ENCODE measurements at regions not wholly inside any gene's neighbourhood (a gene's known extent, or its start where the extent isn't known, plus 50 kb on each side); places are given as distances from the start of the nearest gene placed in this dataset.
A peak's percentile ranks its signal among the peaks of the same experiment; 100 is the strongest.
"Not testable (repeated sequence)": the region's sequence is repeated elsewhere in the genome, so short reads cannot be mapped to it uniquely, and the experiment has no call there.

DNA sequence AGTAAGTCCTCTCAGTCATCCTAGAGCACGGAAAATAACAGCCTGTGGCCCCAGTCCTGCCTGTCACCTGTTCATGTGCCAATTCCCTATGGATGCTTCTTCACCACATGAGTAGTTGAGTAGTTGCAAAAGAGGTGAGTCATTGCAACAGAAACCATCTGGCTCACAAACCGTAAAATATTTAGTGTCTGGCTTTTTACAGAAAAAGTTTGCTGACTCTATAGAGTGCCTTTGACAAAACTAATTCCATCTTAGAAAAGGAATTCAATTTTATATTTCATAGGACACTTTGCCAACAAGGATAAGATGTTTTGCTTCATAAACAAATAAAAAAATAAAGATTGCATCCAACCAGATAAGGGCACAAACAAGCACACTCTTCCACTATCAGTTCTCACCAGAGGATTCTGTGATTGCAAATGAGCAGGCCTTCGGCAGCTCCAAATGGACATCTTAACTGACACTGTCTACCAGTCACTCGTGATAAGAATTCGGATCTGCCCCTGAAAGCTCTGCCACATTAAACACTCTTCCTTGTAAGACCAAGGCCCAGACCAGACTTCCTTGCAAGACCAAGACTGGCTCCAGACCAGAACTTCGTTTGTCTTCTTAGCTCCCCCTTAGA, 242.7 kb upstream of the SEMA3C start:
- H3K36me3 ChIP-seq (ENCODE audit: control insufficient read depth in 4 of 4, insufficient read depth in 4 of 4, low read length in 3 of 4) = no peaks in the 10 kb centered on the region
- no peaks in the 10 kb centered on the region for H3K4me1 ChIP-seq (ENCODE audit: control extremely low read depth in 1 of 4, control insufficient read depth in 4 of 4, insufficient read depth in 4 of 4, low read length in 3 of 4)
- H3K27me3 ChIP-seq (replicated peaks in 2 of 5; ENCODE audit: control insufficient read depth in 4 of 5, insufficient read depth in 5 of 5, low read length in 4 of 5) = no peaks in the 10 kb centered on the region
- ChIA-PET CTCF (no interaction called here), POLR2A (no interaction called here)
- H3K27ac ChIP-seq (ENCODE audit: insufficient read depth in 1 of 2, low read depth in 1 of 2, low read length in 2 of 2, poor library complexity in 1 of 2, severe bottlenecking in 2 of 2) = no peak overlapping the region
- WGBS (ENCODE audit: insufficient coverage) = 97% methylated on average over 4 of the region's 6 CpGs
- no peak overlapping the region for H3K4me3 ChIP-seq (ENCODE audit: control insufficient read depth in 1 of 7, extremely low read depth in 1 of 7, insufficient read depth in 4 of 7, low read depth in 2 of 7, low read length in 6 of 7)
- H3K9me3 ChIP-seq (ENCODE audit: control extremely low read depth in 1 of 5, control insufficient read depth in 4 of 5, insufficient read depth in 2 of 5, low read depth in 1 of 5, low read length in 4 of 5) = no peaks in the 10 kb centered on the region
- DNase-seq = peak in 2 of 3 donors; percentile 5 to 19

- ChIA-PET CTCF (no interaction called here), POLR2A (no interaction called here)
- Histone ChIP-seq H3K27me3 (replicated peaks in 2 of 5; ENCODE audit: control insufficient read depth in 4 of 5, insufficient read depth in 5 of 5, low read length in 4 of 5) (no peaks in the 10 kb centered on the region), H3K9me3 (ENCODE audit: control extremely low read depth in 1 of 5, control insufficient read depth in 4 of 5, insufficient read depth in 2 of 5, low read depth in 1 of 5, low read length in 4 of 5) (no peaks in the 10 kb centered on the region), H3K27ac (ENCODE audit: insufficient read depth in 1 of 2, low read depth in 1 of 2, low read length in 2 of 2, poor library complexity in 1 of 2, severe bottlenecking in 2 of 2) (no peak overlapping the region), H3K4me1 (ENCODE audit: control extremely low read depth in 1 of 4, control insufficient read depth in 4 of 4, insufficient read depth in 4 of 4, low read length in 3 of 4) (no peaks in the 10 kb centered on the region), H3K36me3 (ENCODE audit: control insufficient read depth in 4 of 4, insufficient read depth in 4 of 4, low read length in 3 of 4) (no peaks in the 10 kb centered on the region), H3K4me3 (ENCODE audit: control insufficient read depth in 1 of 7, extremely low read depth in 1 of 7, insufficient read depth in 4 of 7, low read depth in 2 of 7, low read length in 6 of 7) (no peak overlapping the region)
- DNase-seq = no peak
- WGBS (ENCODE audit: insufficient coverage) = 100% methylated on average over 1 of the region's 2 CpGs
Observed at GRCh38 chr7:81159402-81159801, 240.6 kb upstream of the SEMA3C start.

GRCh38 chr7:81158189-81158588, 239.3 kb upstream of the SEMA3C start:
- Histone ChIP-seq H3K4me1 (ENCODE audit: control extremely low read depth in 1 of 4, control insufficient read depth in 4 of 4, insufficient read depth in 4 of 4, low read length in 3 of 4) (no peaks in the 10 kb centered on the region), H3K36me3 (ENCODE audit: control insufficient read depth in 4 of 4, insufficient read depth in 4 of 4, low read length in 3 of 4) (no peaks in the 10 kb centered on the region), H3K27me3 (replicated peaks in 2 of 5; ENCODE audit: control insufficient read depth in 4 of 5, insufficient read depth in 5 of 5, low read length in 4 of 5) (no peaks in the 10 kb centered on the region), H3K27ac (ENCODE audit: insufficient read depth in 1 of 2, low read depth in 1 of 2, low read length in 2 of 2, poor library complexity in 1 of 2, severe bottlenecking in 2 of 2) (no peak overlapping the region), H3K4me3 (ENCODE audit: control insufficient read depth in 1 of 7, extremely low read depth in 1 of 7, insufficient read depth in 4 of 7, low read depth in 2 of 7, low read length in 6 of 7) (no peak overlapping the region), H3K9me3 (ENCODE audit: control extremely low read depth in 1 of 5, control insufficient read depth in 4 of 5, insufficient read depth in 2 of 5, low read depth in 1 of 5, low read length in 4 of 5) (no peaks in the 10 kb centered on the region)
- ChIA-PET CTCF (no interaction called here), POLR2A (no interaction called here)
- no peak for DNase-seq
- WGBS (ENCODE audit: insufficient coverage) = 89% methylated on average over 1 of the region's 3 CpGs

- ChIA-PET CTCF (interaction anchor here (0.6 kb wide), 1 partner anchor 221 kb away, joined by 3 read pairs; no protein-coding TSS in a partner anchor), POLR2A (no interaction called here)
- H3K36me3 ChIP-seq (ENCODE audit: control insufficient read depth in 4 of 4, insufficient read depth in 4 of 4, low read length in 3 of 4) = no peaks in the 10 kb centered on the region
- WGBS (ENCODE audit: insufficient coverage) = no CpG with 5 or more reads among the region's 4 CpGs
- peaks cover 0 to 2% (median 0%) of the 10 kb centered on the region in 4 experiments for H3K4me1 ChIP-seq (ENCODE audit: control extremely low read depth in 1 of 4, control insufficient read depth in 4 of 4, insufficient read depth in 4 of 4, low read length in 3 of 4)
- no peaks in the 10 kb centered on the region for H3K27me3 ChIP-seq (replicated peaks in 2 of 5; ENCODE audit: control insufficient read depth in 4 of 5, insufficient read depth in 5 of 5, low read length in 4 of 5)
- no peak overlapping the region for H3K4me3 ChIP-seq (ENCODE audit: control insufficient read depth in 1 of 7, extremely low read depth in 1 of 7, insufficient read depth in 4 of 7, low read depth in 2 of 7, low read length in 6 of 7)
- no peak overlapping the region for H3K27ac ChIP-seq (ENCODE audit: insufficient read depth in 1 of 2, low read depth in 1 of 2, low read length in 2 of 2, poor library complexity in 1 of 2, severe bottlenecking in 2 of 2)
- H3K9me3 ChIP-seq (ENCODE audit: control extremely low read depth in 1 of 5, control insufficient read depth in 4 of 5, insufficient read depth in 2 of 5, low read depth in 1 of 5, low read length in 4 of 5) = no peaks in the 10 kb centered on the region
- DNase-seq = no peak
Observed at GRCh38 chr7:81155654-81156373, 237.0 kb upstream of the SEMA3C start.

DNA sequence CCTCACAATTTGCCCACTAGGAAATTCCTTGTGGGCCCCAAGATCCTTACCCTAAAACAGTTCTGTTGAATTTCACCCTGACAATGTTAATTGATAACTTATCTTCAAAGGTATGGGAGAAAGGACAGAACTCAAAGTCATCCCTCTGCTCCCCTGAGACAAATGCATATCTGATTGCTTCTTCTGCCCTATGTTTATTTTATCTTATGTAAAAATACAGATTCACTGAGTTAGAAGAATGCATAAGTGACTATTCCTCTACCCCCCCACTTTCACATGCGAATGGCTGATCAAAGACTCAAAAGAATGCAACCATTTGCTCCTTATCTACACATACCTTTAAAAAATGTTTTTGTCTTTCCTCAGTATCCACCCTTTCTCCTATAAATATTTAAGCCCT, 235.7 kb upstream of the SEMA3C start:
- CTCF ChIA-PET = no interaction called here
- 100% methylated on average over 1 of the region's 1 CpG for WGBS (ENCODE audit: insufficient coverage)
- no peak for DNase-seq

GRCh38 chr7:81152925-81153324, 234.1 kb upstream of the SEMA3C start:
- CTCF ChIA-PET = interaction anchor here (1.4 kb wide), 1 partner anchor 17 kb away, joined by 3 read pairs; no protein-coding TSS in a partner anchor
- H3K4me1 ChIP-seq (ENCODE audit: control extremely low read depth in 1 of 4, control insufficient read depth in 4 of 4, insufficient read depth in 4 of 4, low read length in 3 of 4); POLR2A ChIA-PET; H3K9me3 ChIP-seq (ENCODE audit: control extremely low read depth in 1 of 5, control insufficient read depth in 4 of 5, insufficient read depth in 2 of 5, low read depth in 1 of 5, low read length in 4 of 5); H3K36me3 ChIP-seq (ENCODE audit: control insufficient read depth in 4 of 4, insufficient read depth in 4 of 4, low read length in 3 of 4); H3K27me3 ChIP-seq (replicated peaks in 2 of 5; ENCODE audit: control insufficient read depth in 4 of 5, insufficient read depth in 5 of 5, low read length in 4 of 5); DNase-seq; H3K27ac ChIP-seq (ENCODE audit: insufficient read depth in 1 of 2, low read depth in 1 of 2, low read length in 2 of 2, poor library complexity in 1 of 2, severe bottlenecking in 2 of 2); H3K4me3 ChIP-seq (ENCODE audit: control insufficient read depth in 1 of 7, extremely low read depth in 1 of 7, insufficient read depth in 4 of 7, low read depth in 2 of 7, low read length in 6 of 7): not testable (repeated sequence)
- 100% methylated on average over 2 of the region's 9 CpGs for WGBS (ENCODE audit: insufficient coverage)

More for the DNA sequence above, 235.7 kb upstream of the SEMA3C start:
- no peak overlapping the region for H3K4me3 ChIP-seq (ENCODE audit: control insufficient read depth in 1 of 7, extremely low read depth in 1 of 7, insufficient read depth in 4 of 7, low read depth in 2 of 7, low read length in 6 of 7)
- no peaks in the 10 kb centered on the region for H3K27me3 ChIP-seq (replicated peaks in 2 of 5; ENCODE audit: control insufficient read depth in 4 of 5, insufficient read depth in 5 of 5, low read length in 4 of 5)
- H3K36me3 ChIP-seq (ENCODE audit: control insufficient read depth in 4 of 4, insufficient read depth in 4 of 4, low read length in 3 of 4) = no peaks in the 10 kb centered on the region
- H3K27ac ChIP-seq (ENCODE audit: insufficient read depth in 1 of 2, low read depth in 1 of 2, low read length in 2 of 2, poor library complexity in 1 of 2, severe bottlenecking in 2 of 2) = no peak overlapping the region
- H3K4me1 ChIP-seq (ENCODE audit: control extremely low read depth in 1 of 4, control insufficient read depth in 4 of 4, insufficient read depth in 4 of 4, low read length in 3 of 4) = peaks cover 0 to 3% (median 0%) of the 10 kb centered on the region in 4 experiments
- POLR2A ChIA-PET = no interaction called here
- no peaks in the 10 kb centered on the region for H3K9me3 ChIP-seq (ENCODE audit: control extremely low read depth in 1 of 5, control insufficient read depth in 4 of 5, insufficient read depth in 2 of 5, low read depth in 1 of 5, low read length in 4 of 5)

GRCh38 chr7:81150951-81151361, 232.1 kb upstream of the SEMA3C start:
- DNase-seq = no peak
- 100% methylated on average over 1 of the region's 1 CpG for WGBS (ENCODE audit: insufficient coverage)
- no peaks in the 10 kb centered on the region for H3K9me3 ChIP-seq (ENCODE audit: control extremely low read depth in 1 of 5, control insufficient read depth in 4 of 5, insufficient read depth in 2 of 5, low read depth in 1 of 5, low read length in 4 of 5)

More at GRCh38 chr7:81150951-81151361, 232.1 kb upstream of the SEMA3C start:
- ChIA-PET POLR2A (interaction anchor here (0.6 kb wide), 1 partner anchor 52 kb away, joined by 3 read pairs; no protein-coding TSS in a partner anchor), CTCF (interaction anchor here (0.6 to 1.2 kb wide), 3 partner anchors 8 to 21 kb away, joined by 3 to 4 read pairs (median 4); no protein-coding TSS in a partner anchor)
- Histone ChIP-seq H3K4me1 (ENCODE audit: control extremely low read depth in 1 of 4, control insufficient read depth in 4 of 4, insufficient read depth in 4 of 4, low read length in 3 of 4) (peaks cover 0 to 3% (median 0%) of the 10 kb centered on the region in 4 experiments), H3K4me3 (ENCODE audit: control insufficient read depth in 1 of 7, extremely low read depth in 1 of 7, insufficient read depth in 4 of 7, low read depth in 2 of 7, low read length in 6 of 7) (no peak overlapping the region), H3K36me3 (ENCODE audit: control insufficient read depth in 4 of 4, insufficient read depth in 4 of 4, low read length in 3 of 4) (no peaks in the 10 kb centered on the region), H3K27me3 (replicated peaks in 2 of 5; ENCODE audit: control insufficient read depth in 4 of 5, insufficient read depth in 5 of 5, low read length in 4 of 5) (no peaks in the 10 kb centered on the region), H3K27ac (ENCODE audit: insufficient read depth in 1 of 2, low read depth in 1 of 2, low read length in 2 of 2, poor library complexity in 1 of 2, severe bottlenecking in 2 of 2) (no peak overlapping the region)
